Gastroesophageal sphincter (tissue), 4 donors: ENCODE measurements at regions not wholly inside any gene's neighbourhood (a gene's known extent, or its start where the extent isn't known, plus 50 kb on each side); places are given as distances from the start of the nearest gene placed in this dataset.
"Not testable (repeated sequence)": the region's sequence is repeated elsewhere in the genome, so short reads cannot be mapped to it uniquely, and the experiment has no call there.

Source experiments
- ATAC-seq: fragments of 150-250 bp; one replicate; pipeline ENCODE4 v1.9.1; 2016; ENCODE audit warnings: mild to moderate bottlenecking, moderate library complexity
- H3K27ac ChIP-seq, 4 donors: fragments of 200-600 bp; sonication (generic) in 3 of 4; 1 replicate in 3 of 4; 2 replicates in 1 of 4; pipeline ENCODE4 v1.5.1; 2016 to 2019
- H3K27me3 ChIP-seq: fragments of 200-600 bp; sonication (generic); one replicate; pipeline ENCODE4 v1.5.1; 2019
- H3K36me3 ChIP-seq, 2 donors: fragments of 200-600 bp; sonication (generic); one replicate each; pipeline ENCODE4 v1.5.1; 2019; ENCODE audit warnings: control low read depth in 1 of 2
- H3K4me1 ChIP-seq, 3 donors: fragments of 200-600 bp; sonication (generic); 1 replicate in 2 of 3; 2 replicates in 1 of 3; pipeline ENCODE4 v1.5.1; 2016 to 2019; ENCODE audit warnings: control low read depth in 2 of 3
- H3K4me3 ChIP-seq, 2 donors: fragments of 200-600 bp; sonication (generic); one replicate each; pipeline ENCODE4 v1.5.1; 2019; ENCODE audit warnings: mild to moderate bottlenecking in 1 of 2, moderate library complexity in 1 of 2
- H3K9me3 ChIP-seq, 3 donors: fragments of 200-600 bp; sonication (generic); one replicate each; pipeline ENCODE4 v1.5.1; 2017 to 2019; ENCODE audit warnings: control low read depth in 2 of 3
- EP300 ChIP-seq: sonication (generic); formaldehyde crosslinking; IDR thresholded peaks from one replicate; pipeline ENCODE4 v1.6.1; 2017; ENCODE audit warnings: antibody characterized with exemption, mild to moderate bottlenecking
- POLR2A ChIP-seq, 2 donors: fragments of 450-650 bp; IDR thresholded peaks; one replicate each; pipeline ENCODE4 v1.6.1; 2017; ENCODE audit warnings: antibody characterized with exemption in 2 of 2, mild to moderate bottlenecking in 2 of 2, moderate library complexity in 1 of 2
- POLR2AphosphoS5 ChIP-seq: sonication (generic); formaldehyde crosslinking; IDR thresholded peaks from one replicate; pipeline ENCODE4 v1.6.1; 2017; ENCODE audit warnings: antibody characterized with exemption
- WGBS, 2 donors: methylation state at CpG; one replicate each; pipeline ENCODE4 v1.1.5; 2018; ENCODE audit warnings: low coverage in 1 of 2; 5-methylcytosine and 5-hydroxymethylcytosine counted together
- TF ChIP-seq, protein P1 (sequence below), 4 experiments: fragments of 200-600 bp in 2 of 4; fragments of 450-650 bp in 2 of 4; sonication (generic) in 1 of 4; IDR thresholded peaks; one replicate each; pipeline ENCODE4 v1.5.1; 2017 to 2019; ENCODE audit warnings: antibody characterized with exemption in 4 of 4, mild to moderate bottlenecking in 2 of 4, moderate library complexity in 2 of 4

DNA sequence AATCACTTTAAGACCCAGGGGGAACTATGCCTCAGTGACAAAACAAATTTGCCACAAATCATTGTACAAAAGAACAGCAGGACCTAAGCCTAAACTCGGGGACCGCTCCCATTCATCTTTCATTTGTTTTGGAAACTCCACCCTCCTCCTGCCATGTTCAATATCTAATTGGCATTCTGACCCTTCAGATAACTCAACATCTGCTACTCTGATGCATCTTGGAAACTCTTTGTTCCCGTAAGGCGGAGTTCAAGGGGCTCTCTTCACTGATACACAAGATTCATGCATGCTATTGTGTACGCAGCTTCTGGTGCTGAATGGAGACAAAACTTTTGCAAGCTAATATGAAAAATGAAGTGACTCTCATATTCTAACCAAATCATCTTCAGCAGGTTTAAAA, 187.6 kb downstream of the ZFP64 start:
- Histone ChIP-seq H3K27ac (no peak overlapping the region), H3K9me3 (no peaks in the 10 kb centered on the region), H3K27me3 (no peaks in the 10 kb centered on the region), H3K4me3 (no peak overlapping the region), H3K36me3 (no peaks in the 10 kb centered on the region), H3K4me1 (no peaks in the 10 kb centered on the region)
- TF ChIP-seq, protein P1, sequence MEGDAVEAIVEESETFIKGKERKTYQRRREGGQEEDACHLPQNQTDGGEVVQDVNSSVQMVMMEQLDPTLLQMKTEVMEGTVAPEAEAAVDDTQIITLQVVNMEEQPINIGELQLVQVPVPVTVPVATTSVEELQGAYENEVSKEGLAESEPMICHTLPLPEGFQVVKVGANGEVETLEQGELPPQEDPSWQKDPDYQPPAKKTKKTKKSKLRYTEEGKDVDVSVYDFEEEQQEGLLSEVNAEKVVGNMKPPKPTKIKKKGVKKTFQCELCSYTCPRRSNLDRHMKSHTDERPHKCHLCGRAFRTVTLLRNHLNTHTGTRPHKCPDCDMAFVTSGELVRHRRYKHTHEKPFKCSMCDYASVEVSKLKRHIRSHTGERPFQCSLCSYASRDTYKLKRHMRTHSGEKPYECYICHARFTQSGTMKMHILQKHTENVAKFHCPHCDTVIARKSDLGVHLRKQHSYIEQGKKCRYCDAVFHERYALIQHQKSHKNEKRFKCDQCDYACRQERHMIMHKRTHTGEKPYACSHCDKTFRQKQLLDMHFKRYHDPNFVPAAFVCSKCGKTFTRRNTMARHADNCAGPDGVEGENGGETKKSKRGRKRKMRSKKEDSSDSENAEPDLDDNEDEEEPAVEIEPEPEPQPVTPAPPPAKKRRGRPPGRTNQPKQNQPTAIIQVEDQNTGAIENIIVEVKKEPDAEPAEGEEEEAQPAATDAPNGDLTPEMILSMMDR (IDR thresholded peaks at IDR 0.05) = no peak
- TF ChIP-seq EP300 = no peak
- no peak for TF ChIP-seq POLR2AphosphoS5
- no peak for TF ChIP-seq POLR2A (IDR thresholded peaks at IDR 0.05)
- 79 to 93% methylated on average over 4 to 5 of the region's 5 CpGs for WGBS, 2 donors
- ATAC-seq = no peak

DNA sequence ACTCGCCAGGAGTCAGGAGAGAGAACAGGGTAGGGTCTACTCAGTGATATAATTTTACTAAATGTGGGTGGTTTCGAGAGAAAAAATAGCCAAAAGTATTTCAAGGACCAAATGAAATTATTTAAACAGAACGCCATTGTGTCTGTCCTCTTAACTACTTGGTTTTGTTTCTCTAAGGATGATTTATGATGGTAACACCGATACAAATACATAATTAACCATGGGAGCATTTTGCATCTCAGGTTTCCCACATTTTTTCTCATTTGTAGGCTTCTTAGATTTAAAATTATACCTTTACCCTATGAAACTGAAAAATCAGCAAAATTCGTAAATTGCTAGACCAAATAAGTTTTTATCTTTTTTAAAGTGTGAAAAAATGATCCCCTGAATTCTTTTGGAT, 188.2 kb downstream of the ZFP64 start:
- Histone ChIP-seq H3K4me3 (no peak overlapping the region), H3K27ac (no peak overlapping the region), H3K27me3 (no peaks in the 10 kb centered on the region), H3K9me3 (no peaks in the 10 kb centered on the region), H3K4me1 (no peaks in the 10 kb centered on the region), H3K36me3 (no peaks in the 10 kb centered on the region)
- 71 to 76% methylated on average over 4 to 5 of the region's 5 CpGs for WGBS, 2 donors
- TF ChIP-seq POLR2A (IDR thresholded peaks at IDR 0.05) = no peak
- TF ChIP-seq, protein P1 (IDR thresholded peaks at IDR 0.05) = no peak
- no peak for TF ChIP-seq POLR2AphosphoS5
- TF ChIP-seq EP300 = no peak
- ATAC-seq = no peak

DNA sequence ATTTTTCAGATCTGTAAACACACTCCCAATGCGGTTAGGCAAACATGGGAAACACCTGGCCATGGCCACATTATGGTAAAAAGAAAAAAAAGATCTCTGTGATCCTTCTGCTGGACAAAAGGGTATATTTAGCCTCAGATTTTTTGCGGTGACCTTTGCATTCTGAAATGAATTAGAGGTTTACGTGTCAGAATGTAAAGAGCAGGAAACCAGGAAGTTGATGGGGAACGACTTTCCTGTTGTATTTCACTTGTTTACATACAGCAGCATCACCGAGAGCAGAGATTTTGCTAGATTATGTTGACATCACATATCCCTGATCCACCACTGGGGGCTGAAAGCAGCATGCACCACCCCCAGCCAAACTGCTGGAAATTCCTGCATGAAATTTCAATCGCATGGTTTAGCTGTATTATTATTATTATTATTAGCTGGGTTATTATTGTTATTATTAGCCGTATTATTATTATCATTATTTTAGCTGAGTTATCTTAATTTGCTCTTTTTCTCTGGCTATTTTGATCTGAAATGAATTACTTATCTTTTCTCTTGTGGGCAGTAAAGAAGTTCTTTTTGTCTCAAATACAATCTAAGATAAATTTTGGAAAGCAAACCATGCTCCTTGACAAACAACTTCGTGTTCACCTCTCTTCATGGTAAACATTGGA, 189.4 kb downstream of the ZFP64 start:
- no peaks in the 10 kb centered on the region for H3K4me1 ChIP-seq
- H3K27me3 ChIP-seq = no peaks in the 10 kb centered on the region
- no peak overlapping the region for H3K4me3 ChIP-seq
- no peak overlapping the region for H3K27ac ChIP-seq
- TF ChIP-seq POLR2AphosphoS5 (no peak), POLR2A (IDR thresholded peaks at IDR 0.05) (no peak), EP300 (no peak)
- TF ChIP-seq, protein P1 (IDR thresholded peaks at IDR 0.05) = no peak
- H3K9me3 ChIP-seq = no peaks in the 10 kb centered on the region
- no peaks in the 10 kb centered on the region for H3K36me3 ChIP-seq
- ATAC-seq = no peak
- WGBS, 2 donors = 48 to 55% methylated on average over 7 to 8 of the region's 8 CpGs

DNA sequence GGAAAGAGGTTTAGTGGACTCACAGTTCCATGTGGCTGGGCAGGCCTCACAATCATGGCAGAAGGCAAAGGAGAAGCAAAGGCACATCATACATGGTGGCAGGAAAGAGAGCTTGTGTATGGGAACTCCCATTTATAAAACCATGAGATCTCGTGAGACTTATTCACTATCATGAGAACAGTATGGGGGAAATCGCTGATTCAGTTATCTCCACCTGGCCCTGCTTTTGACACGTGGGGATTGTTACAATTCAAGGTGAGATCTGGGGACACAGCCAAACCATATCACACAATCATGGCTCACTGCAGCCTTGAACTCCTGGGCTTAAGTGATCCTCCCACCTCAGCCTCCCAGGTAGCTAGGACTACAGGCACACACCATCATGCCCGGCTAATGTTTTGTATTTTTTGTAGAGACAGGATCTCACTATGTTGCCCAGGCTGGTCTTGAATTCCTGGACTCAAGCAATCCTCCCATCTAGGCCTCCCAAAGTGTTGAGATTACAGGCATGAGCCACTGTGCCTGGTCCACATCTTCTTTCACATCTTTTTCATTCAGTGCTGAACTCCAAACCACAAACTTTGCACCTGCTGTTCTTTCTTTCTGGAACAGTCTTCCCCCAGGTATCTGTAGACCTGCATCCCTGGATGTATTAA, 194.2 kb downstream of the ZFP64 start:
- H3K9me3 ChIP-seq, H3K27me3 ChIP-seq, H3K27ac ChIP-seq, ATAC-seq, H3K36me3 ChIP-seq, H3K4me3 ChIP-seq, H3K4me1 ChIP-seq: not testable (repeated sequence)
- 85 to 95% methylated on average over 2 to 4 of the region's 4 CpGs for WGBS, 2 donors

DNA sequence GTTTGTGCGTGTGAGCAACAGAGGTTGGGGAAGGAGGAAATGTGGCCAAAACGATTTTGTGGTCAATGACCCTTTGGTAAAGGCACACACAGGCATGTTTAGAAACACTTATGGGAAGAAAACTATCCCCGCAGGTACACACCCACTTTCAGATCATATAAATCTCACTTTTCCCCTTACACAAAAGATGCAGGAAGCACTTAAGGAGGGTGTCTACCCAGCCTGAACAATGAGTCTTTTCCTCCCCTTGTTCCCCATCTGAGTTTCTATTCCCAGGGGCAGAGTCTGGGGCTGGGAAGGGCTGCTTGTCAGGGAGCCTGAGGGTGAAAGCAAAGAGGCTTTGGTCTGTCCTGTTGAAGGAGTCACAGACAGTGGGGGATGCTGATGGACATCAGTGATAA, 193.2 kb upstream of the SALL4 start:
- Histone ChIP-seq H3K4me3 (no peak overlapping the region), H3K27me3 (no peaks in the 10 kb centered on the region), H3K4me1 (no peaks in the 10 kb centered on the region), H3K27ac (no peak overlapping the region), H3K9me3 (no peaks in the 10 kb centered on the region), H3K36me3 (no peaks in the 10 kb centered on the region)
- no peak for ATAC-seq
- TF ChIP-seq, protein P1 (IDR thresholded peaks at IDR 0.05) = no peak
- TF ChIP-seq EP300 = no peak
- WGBS, 2 donors = 50 to 55% methylated on average over 3 of the region's 3 CpGs
